CD4-positive, alpha-beta T cell treated with Interleukin-12 subunit alpha and Interleukin-12 subunit beta, for 1 hour (primary cell): ENCODE measurements at regions not wholly inside any gene's neighbourhood (a gene's known extent, or its start where the extent isn't known, plus 50 kb on each side); places are given as distances from the start of the nearest gene placed in this dataset.
"Not testable (repeated sequence)": the region's sequence is repeated elsewhere in the genome, so short reads cannot be mapped to it uniquely, and the experiment has no call there.

Source experiments
- DNase-seq: peaks from one replicate; pipeline ENCODE4 v3.0.0-alpha.2; 2020

DNA sequence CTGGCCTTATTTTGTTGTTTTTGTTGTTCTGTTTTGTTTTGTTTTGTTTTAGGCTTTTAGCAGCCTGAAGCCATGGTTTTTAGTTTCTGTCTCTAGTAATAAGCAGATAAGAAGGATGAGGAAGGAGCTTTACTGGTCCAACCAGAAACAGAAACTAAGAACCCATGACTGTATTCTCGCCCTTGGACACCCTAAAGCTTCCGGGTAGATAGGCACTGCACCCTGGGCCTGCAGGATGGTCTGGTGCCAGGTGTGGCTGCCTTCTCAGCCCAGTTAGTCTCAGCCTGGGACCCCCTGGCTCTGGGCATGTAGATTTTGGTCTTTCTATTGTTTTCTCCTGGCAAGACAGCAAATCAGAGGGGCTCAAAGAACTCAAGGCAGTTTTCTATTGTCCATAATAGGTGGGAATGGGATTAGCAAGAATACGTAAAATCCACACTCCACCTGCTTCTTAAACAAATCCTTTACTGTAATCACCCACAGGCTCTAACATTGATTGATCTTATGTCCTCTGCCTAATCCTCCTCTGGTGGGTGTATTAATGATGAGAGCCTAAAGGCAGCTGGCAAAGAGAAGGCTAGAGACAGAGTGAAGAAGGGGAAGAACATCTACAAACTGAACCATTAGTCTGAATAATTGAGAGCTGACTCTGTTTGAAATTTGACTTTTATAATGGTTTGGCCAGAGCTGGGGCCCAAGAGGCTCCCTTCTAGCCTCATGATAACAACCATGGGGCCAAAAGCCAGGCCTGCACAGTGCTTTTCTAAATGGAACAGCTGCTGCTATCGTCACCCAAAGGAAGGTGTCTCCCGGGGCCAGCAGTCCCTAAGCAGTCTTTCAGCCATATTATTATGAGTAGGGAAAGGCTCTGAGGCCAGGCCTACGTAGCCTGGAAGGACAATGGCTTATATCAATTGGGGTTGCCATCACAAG is 106.8 kb upstream of the ATP1A1 start:
- no peak for DNase-seq

DNA sequence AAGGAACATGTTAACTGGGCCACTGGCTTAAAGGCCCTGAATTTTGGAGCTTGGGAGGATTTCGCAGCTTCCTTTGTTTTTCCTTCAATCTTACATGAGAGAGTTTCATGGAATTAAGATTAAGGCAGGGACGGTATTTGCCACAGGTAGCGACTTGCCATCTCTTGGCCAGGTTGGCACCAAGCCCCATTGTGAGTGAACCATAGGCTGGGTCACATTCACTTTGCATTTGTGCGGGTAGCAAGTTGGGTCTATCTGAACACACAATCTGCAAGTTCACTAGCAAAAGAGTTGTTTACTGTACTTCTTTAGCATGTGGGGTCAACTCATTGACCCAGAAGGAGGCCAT is 106.2 kb upstream of the ATP1A1 start:
- DNase-seq, result no peak

GRCh38 chr1:116268211-116268610 is 104.8 kb upstream of the ATP1A1 start:
- DNase-seq, result no peak

- DNase-seq, result no peak
These were observed 102.6 kb upstream of the ATP1A1 start for GRCh38 chr1:116270316-116271057.

- DNase-seq, result no peak
These were observed 99.8 kb upstream of the ATP1A1 start for GRCh38 chr1:116273042-116273783.

DNA sequence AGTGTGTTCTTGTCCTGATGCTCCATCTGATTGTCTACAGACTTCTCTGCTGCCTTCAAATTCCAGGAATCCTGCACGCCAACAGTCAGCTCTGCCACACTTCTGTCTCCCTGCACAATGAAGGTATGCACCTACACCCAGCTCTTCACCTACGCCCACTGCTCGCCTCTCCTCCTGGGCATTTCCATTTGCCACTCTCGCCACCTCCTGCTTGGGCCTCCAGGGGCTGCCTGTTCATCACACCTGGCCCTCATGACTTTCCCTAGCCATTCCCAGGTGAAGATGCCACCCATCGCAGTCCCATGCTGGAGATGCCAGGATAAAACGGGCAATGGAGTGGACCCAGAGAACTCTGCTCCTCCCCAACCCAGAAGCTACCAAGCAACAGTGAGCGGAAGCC is 96.5 kb upstream of the ATP1A1 start:
- no peak for DNase-seq

GRCh38 chr1:116277840-116278540 is 95.1 kb upstream of the ATP1A1 start:
- DNase-seq, result no peak

- DNase-seq, result no peak
These were observed 94.5 kb upstream of the ATP1A1 start for GRCh38 chr1:116278541-116278866.

GRCh38 chr1:116279715-116280114 is 93.3 kb upstream of the ATP1A1 start:
- DNase-seq, result no peak

- no peak for DNase-seq
These were observed 88.1 kb upstream of the ATP1A1 start for GRCh38 chr1:116284819-116285390.

GRCh38 chr1:116286541-116286971 is 86.5 kb upstream of the ATP1A1 start:
- DNase-seq, result no peak

- no peak for DNase-seq
These were observed 85.5 kb upstream of the ATP1A1 start for GRCh38 chr1:116287341-116288200.

DNA sequence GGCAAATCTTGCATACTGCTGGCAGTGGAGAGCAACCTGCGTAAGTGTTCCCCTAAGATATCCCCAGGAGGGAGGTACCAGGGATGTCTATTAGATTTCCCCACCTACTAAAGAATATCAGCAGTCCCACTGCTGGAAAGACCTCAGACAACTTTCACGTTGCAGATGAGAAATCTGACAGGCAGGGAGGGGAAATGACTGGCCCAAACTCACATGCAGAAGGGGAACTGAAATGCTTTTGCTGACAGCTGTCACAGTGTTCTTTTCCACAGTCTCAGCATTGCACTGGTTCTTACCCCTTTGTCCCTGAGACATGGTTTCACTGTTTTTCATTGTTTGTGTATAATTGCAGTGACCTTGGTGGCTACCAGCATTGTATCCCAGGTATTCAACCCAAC is 84.8 kb upstream of the ATP1A1 start:
- no peak for DNase-seq

- DNase-seq, result no peak
These were observed 83.9 kb upstream of the ATP1A1 start for GRCh38 chr1:116289193-116289592.

GRCh38 chr1:116290085-116290705 is 82.8 kb upstream of the ATP1A1 start:
- DNase-seq, result no peak

- DNase-seq, result no peak
These were observed 82.0 kb upstream of the ATP1A1 start for GRCh38 chr1:116291024-116291423.

GRCh38 chr1:116292929-116293725 is 79.9 kb upstream of the ATP1A1 start:
- no peak for DNase-seq

- DNase-seq, result no peak
These were observed 75.4 kb upstream of the ATP1A1 start for GRCh38 chr1:116297495-116298212.

DNA sequence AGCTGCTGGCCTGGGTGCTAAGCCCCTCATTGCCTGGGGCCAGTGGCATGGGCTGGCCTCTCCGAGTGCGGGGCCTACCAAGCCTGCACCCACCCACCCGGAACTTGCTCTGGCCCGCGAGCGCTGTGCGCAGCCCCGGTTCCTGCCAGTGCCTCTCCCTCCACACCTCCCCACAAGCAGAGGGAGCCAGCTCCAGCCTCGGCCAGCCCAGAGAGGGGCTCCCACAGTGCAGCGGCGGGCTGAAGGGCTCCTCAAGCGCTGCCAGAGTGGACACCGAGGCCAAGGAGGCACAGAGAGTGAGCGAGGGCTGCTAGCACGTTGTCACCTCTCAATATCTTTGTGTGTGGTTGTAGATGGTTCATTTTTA is 74.8 kb upstream of the ATP1A1 start:
- DNase-seq, result not testable (repeated sequence)

DNA sequence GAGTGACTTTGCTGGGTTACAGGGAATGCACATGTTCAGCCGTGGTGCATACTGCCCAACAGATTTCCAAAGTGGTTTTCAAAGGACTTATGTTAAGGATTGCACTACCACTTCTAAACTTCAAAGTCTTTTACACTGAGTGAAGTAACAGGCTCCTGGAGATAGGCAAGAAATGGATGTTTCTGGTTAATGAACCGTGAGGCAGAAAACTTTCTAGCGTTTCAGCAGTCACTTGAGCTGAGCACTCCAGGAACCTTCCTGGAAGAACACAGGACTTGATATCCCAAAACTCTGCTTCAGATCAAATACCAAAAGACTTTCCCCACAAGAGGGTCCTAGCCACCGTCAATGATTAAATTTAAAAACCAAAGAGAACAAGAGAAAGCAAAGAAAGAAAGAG is 74.3 kb upstream of the ATP1A1 start:
- DNase-seq, result no peak
